ENCODE measurements at regions not wholly inside any gene's neighbourhood (a gene's known extent, or its start where the extent isn't known, plus 50 kb on each side); places are given as distances from the start of the nearest gene placed in this dataset.

DNA sequence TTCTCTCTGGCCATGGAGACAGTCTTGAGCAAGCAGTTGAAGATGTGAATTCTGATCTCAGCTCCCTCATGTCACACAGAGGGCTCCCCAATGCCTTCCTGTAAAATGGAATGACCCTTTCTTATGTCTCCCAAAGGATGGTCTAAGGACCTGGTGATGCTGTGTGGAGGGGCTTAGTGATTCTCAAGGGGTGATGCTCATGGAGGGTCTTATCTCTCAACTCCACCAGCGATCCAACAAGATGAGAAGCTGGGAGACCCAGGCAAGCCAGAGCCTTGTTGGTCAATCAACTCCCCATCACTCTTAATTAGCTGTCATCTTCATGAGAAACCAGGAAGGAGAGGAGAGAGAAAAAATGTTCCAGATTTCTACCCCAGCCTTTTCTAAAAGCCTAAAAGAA, 78.0 kb upstream of the SORCS3 start:
- TF ChIP-seq, protein P1, sequence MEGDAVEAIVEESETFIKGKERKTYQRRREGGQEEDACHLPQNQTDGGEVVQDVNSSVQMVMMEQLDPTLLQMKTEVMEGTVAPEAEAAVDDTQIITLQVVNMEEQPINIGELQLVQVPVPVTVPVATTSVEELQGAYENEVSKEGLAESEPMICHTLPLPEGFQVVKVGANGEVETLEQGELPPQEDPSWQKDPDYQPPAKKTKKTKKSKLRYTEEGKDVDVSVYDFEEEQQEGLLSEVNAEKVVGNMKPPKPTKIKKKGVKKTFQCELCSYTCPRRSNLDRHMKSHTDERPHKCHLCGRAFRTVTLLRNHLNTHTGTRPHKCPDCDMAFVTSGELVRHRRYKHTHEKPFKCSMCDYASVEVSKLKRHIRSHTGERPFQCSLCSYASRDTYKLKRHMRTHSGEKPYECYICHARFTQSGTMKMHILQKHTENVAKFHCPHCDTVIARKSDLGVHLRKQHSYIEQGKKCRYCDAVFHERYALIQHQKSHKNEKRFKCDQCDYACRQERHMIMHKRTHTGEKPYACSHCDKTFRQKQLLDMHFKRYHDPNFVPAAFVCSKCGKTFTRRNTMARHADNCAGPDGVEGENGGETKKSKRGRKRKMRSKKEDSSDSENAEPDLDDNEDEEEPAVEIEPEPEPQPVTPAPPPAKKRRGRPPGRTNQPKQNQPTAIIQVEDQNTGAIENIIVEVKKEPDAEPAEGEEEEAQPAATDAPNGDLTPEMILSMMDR (IDR thresholded peaks at IDR 0.05; ENCODE audit: control extremely low read depth in 1 of 3, insufficient read depth in 1 of 3, low read depth in 1 of 3, low read length in 3 of 3) = no peak
- TF ChIP-seq RNF2 (IDR thresholded peaks at IDR 0.05; ENCODE audit: borderline replicate concordance, low read depth, low read length, missing control alignments, poor library complexity, severe bottlenecking) (no peak), RFX5 (IDR thresholded peaks at IDR 0.05; ENCODE audit: borderline replicate concordance, low read depth, low read length) (no peak), TEAD4 (IDR thresholded peaks at IDR 0.05; ENCODE audit: low read depth, low read length) (no peak), POLR2A (IDR thresholded peaks at IDR 0.05; ENCODE audit: control extremely low read depth in 1 of 2, low read depth in 2 of 2, low read length in 2 of 2) (no peak), POLR2AphosphoS5 (IDR thresholded peaks at IDR 0.05; ENCODE audit: low read depth, low read length) (no peak)
